GM18520 (cell line): ENCODE measurements at regions not wholly inside any gene's neighbourhood (a gene's known extent, or its start where the extent isn't known, plus 50 kb on each side); places are given as distances from the start of the nearest gene placed in this dataset.

Source experiments
- ATAC-seq: cut with Tn5 transposase; IDR thresholded peaks from one replicate; pipeline ENCODE4 v1.9.1; 2021; ENCODE audit not compliant: unreplicated experiment

DNA sequence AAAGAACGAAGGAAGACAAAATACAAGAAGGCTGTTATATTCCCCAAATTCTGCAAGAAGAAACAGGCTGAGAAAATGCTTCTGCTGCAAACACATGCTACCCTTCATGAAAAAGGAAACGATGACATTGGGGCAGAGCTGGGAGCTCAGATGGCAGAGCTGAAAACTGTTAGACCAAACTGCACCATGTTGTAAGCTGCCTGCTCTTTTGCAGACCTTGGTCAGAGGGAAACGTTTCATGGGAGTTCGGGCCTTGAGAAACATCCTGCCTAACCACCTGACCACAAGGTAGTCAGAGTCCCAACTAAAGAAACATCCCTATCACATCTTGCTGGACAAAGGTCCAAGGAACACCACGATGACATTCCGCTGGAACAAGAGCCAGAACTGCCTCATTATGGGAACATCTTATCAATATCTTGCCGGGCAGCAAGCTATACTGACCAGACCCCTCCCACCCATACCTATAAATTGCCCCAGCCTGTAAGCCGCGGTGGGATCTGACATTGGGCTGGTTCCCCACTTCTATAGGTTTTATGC, 110.7 kb upstream of the CTSC start:
- no peak for ATAC-seq

- no peak for ATAC-seq
Observed at GRCh38 chr11:88447281-88447680, 109.7 kb upstream of the CTSC start.

DNA sequence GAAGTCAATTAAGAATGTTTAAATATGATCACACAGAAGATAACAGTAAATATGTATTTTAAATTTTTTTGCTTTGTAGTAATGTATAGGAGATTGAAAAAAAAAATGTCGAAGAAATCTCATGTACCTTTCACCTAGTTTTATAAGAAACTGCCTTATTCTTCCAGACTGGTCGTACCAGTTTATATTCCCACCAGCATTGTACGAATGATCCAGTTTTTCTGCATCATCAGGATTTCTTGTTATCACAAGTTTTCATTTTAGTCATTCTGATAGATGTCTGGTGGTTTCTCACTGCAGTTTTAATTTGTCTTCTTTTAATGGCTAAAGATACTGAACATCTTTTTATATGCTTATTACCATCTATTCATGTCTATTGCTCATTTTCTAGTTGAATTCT, 101.8 kb upstream of the CTSC start:
- ATAC-seq = no peak

DNA sequence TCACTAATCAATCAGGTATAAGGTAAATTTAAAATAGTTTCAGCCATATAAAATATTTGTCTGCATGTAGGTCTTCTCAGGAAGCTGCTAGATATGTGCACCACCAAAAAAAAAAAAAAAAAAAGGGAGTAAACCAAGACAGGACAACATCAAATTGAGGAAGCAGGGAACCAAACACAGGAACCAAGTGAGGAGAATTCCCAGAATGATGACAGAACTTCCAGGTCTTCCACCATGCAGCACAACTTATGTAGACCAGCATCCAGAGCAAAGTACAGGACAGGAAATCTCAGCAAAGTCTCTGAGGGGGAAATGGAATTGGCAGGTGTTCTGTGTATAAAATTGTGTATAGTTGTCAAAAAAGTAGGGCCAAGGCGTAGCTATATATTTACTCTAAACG, 101.2 kb upstream of the CTSC start:
- no peak for ATAC-seq

GRCh38 chr11:88435415-88435814, 97.9 kb upstream of the CTSC start:
- peak; percentile 98 for ATAC-seq

GRCh38 chr11:88434333-88434976, 96.9 kb upstream of the CTSC start:
- ATAC-seq = no peak

GRCh38 chr11:88433536-88434230, 96.1 kb upstream of the CTSC start:
- ATAC-seq = no peak

DNA sequence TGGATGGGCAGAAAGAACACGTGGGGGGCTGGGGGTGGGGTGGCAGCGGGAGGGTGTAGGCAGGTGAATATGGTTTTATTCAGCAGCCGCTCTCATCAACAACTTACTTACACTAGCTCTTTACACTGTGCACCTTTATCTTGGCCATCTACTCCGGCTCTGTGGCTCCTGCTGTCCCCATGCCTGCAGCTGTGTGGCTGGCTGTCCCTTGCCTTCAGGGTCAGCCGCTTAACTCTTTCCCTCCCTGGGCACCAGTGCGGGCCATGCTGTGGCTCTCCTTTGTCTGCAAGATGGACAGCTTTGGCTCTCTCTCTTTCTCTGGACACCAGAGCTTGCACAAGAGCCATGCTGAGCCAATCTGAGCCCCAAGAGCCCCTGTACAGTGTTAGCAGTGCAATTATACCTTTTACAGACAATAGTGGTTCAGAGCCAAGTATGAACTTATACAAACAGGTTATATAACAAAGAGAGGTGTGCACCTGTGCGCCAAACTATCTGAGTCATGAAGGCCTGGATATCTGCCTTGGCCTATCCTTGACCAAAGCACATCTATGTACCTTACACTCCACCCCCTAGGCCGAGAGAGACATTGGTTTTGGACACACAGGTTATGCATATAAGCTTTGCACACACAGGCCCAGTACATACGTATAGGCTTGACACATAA, 94.3 kb upstream of the CTSC start:
- ATAC-seq = no peak

DNA sequence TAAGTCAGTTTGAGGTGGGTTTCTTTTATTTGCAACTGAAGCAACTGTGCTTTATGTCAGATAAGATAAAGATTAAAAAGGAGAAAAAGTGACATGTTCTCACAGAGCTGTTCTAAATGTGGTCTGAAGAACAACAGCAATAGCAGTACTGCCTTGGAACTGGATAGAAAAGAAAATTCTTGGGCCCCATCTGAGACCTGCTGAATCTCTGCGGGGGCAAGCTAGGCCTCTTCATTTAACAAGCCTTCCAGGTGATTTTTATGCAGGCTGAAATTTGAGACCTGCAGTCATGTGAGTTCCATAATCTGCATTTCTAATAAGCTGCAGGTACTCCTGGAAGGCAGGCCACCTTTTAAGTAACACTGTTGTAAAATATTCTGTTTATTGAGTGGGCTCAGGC, 91.4 kb upstream of the CTSC start:
- ATAC-seq = no peak

- no peak for ATAC-seq
Observed at GRCh38 chr11:88427719-88428118, 90.2 kb upstream of the CTSC start.

GRCh38 chr11:88424881-88425280, 87.3 kb upstream of the CTSC start:
- ATAC-seq = no peak

DNA sequence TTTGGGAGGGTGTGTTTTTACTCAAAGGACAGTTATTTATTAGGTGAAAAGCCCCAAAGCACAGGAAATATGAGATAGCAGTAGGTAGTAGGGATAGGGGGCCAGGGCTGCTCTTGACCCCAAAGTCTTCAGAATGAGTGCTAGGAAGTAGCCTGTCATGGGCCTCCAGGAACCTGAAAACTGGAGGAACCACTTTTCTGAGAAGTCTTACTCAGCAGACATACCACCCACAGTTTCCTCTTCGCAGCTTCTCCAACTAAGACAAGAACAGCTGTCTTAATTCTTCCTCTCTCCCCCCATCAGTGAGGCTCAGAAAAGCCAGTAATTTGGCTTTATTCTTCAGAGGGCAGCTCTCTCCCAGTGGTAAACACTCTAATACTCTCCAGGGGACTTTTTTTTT, 84.0 kb upstream of the CTSC start:
- no peak for ATAC-seq

GRCh38 chr11:88420165-88420791, 82.7 kb upstream of the CTSC start:
- no peak for ATAC-seq

- ATAC-seq = no peak
Observed at GRCh38 chr11:88418508-88418907, 81.0 kb upstream of the CTSC start.

DNA sequence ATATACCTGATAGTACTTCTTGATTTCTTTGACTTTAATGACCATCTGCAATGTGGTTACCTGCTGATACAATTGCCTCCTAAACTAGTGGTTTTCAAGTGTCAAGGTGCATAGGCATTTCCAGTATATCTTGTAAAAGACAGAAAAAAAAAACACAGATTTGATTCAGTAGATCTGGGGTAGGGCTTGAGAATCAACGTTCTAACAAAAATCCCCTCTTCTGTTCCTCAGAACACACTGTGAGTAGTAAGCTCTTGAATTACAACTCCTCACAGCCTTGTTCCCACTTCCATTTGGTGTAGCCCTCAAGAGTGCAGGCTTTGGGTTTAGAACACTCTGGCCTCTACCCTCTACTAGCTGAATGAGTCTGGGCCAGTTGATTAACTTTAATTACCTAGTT, 78.0 kb upstream of the CTSC start:
- ATAC-seq = no peak

GRCh38 chr11:88414981-88415413, 77.5 kb upstream of the CTSC start:
- no peak for ATAC-seq

DNA sequence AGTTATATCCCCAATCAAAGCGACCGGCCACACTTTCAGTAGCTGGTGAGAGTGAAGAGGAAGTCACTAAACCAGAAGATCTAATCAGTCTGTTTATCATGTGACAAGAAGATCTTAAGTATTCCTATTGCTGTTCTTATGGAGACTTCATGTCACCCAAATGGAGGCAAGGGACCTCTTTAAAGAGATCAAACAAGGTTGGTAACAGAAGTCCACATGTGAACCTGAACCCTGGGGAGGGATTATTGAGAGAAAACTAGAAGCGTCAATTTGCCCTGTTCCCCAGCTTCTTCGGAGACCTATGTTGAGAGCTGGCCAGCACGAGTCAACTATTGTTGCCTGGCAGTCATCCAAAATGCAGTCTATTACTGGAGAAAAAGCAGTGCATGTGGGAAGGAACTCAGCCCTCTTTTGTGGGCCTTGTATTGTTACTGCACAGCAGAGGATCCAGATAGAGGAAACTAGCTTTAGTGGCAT, 76.9 kb upstream of the CTSC start:
- no peak for ATAC-seq

DNA sequence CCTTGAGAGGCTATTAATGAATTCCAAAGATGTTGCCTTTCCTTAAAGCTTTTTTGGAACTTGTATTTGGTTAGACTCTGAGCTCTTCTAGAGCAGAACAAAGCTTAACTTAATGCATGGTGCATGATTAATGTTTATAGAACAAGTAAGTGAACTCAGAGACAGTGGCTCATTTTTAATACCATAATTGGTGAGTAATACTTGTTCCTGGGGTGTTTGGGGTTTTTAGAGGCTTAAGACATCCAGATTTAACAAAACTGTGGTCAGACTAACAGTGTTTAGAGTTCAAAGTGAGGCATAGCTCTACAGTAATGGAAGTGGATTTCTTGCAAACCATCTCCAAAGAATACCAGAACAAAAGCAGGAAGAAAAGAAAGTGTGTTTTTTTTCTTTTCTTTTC, 73.7 kb upstream of the CTSC start:
- ATAC-seq = no peak

GRCh38 chr11:88410656-88411055, 73.1 kb upstream of the CTSC start:
- ATAC-seq = no peak

- ATAC-seq = no peak
Observed at GRCh38 chr11:88410056-88410455, 72.5 kb upstream of the CTSC start.

DNA sequence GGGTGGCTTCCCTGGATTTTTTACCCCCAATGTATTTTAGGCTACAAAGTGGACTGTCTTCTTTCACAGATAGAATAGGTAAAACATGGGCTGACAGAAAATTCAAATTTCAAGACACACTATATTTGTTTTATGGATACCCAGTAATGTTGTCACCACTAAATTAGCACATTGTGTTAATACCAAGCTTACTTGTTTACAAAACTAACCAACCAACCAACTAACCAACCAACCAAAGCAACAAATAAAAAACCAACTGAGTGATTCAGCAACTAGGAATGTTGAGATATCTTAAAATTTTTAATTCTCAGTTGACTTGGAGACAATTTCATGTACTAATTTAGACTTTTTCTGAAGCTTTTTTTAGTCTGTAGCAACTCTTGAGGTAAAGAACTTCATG, 69.3 kb upstream of the CTSC start:
- ATAC-seq = no peak

GRCh38 chr11:88405853-88406252, 68.3 kb upstream of the CTSC start:
- no peak for ATAC-seq
